NCI-H2196 treated with DMSO at 0.1 percent for 48 hours (cell line): ENCODE measurements at regions not wholly inside any gene's neighbourhood (a gene's known extent, or its start where the extent isn't known, plus 50 kb on each side); places are given as distances from the start of the nearest gene placed in this dataset.
"Not testable (repeated sequence)": the region's sequence is repeated elsewhere in the genome, so short reads cannot be mapped to it uniquely, and the experiment has no call there.

Experiments
- DNase-seq: peaks from one replicate; lab custom pipeline; 2025; ENCODE audit not compliant: unreplicated experiment; lab: John Stamatoyannopoulos, UW

GRCh38 chr7:13633857-13634256 is 355.6 kb downstream of the ETV1 start:
- no peak for DNase-seq

- no peak for DNase-seq
Measured at GRCh38 chr7:13639396-13639795, 350.1 kb downstream of the ETV1 start.

- no peak for DNase-seq
Measured at GRCh38 chr7:13641714-13642113, 347.8 kb downstream of the ETV1 start.

- no peak for DNase-seq
Measured at GRCh38 chr7:13651167-13651566, 338.3 kb downstream of the ETV1 start.

GRCh38 chr7:13656330-13656729 is 333.1 kb downstream of the ETV1 start:
- DNase-seq, result no peak

- DNase-seq, result no peak
Measured at GRCh38 chr7:13673290-13673689, 316.2 kb downstream of the ETV1 start.

GRCh38 chr7:13682626-13683025 is 306.8 kb downstream of the ETV1 start:
- no peak for DNase-seq

GRCh38 chr7:13687500-13687899 is 302.0 kb downstream of the ETV1 start:
- no peak for DNase-seq

GRCh38 chr7:13692548-13692947 is 296.9 kb downstream of the ETV1 start:
- no peak for DNase-seq

GRCh38 chr7:13702251-13702650 is 287.2 kb downstream of the ETV1 start:
- DNase-seq, result no peak

- DNase-seq, result no peak
Measured at GRCh38 chr7:13708670-13709069, 280.8 kb downstream of the ETV1 start.

GRCh38 chr7:13713092-13713491 is 276.4 kb downstream of the ETV1 start:
- DNase-seq, result no peak

- no peak for DNase-seq
Measured at GRCh38 chr7:13715534-13715933, 273.9 kb downstream of the ETV1 start.

GRCh38 chr7:13717031-13717430 is 272.4 kb downstream of the ETV1 start:
- no peak for DNase-seq

GRCh38 chr7:13724191-13724976 is 265.1 kb downstream of the ETV1 start:
- DNase-seq, result no peak

GRCh38 chr7:13724977-13725566 is 264.4 kb downstream of the ETV1 start:
- DNase-seq, result no peak

- no peak for DNase-seq
Measured at GRCh38 chr7:13725591-13725990, 263.9 kb downstream of the ETV1 start.

GRCh38 chr7:13727279-13727678 is 262.2 kb downstream of the ETV1 start:
- no peak for DNase-seq

GRCh38 chr7:13727751-13728150 is 261.7 kb downstream of the ETV1 start:
- DNase-seq, result no peak

GRCh38 chr7:13728430-13728829 is 261.0 kb downstream of the ETV1 start:
- DNase-seq, result not testable (repeated sequence)

- no peak for DNase-seq
Measured at GRCh38 chr7:13731643-13732042, 257.8 kb downstream of the ETV1 start.

- DNase-seq, result no peak
Measured at GRCh38 chr7:13737563-13737962, 251.9 kb downstream of the ETV1 start.

GRCh38 chr7:13742126-13742525 is 247.3 kb downstream of the ETV1 start:
- no peak for DNase-seq
